GM19035 (cell line): ENCODE measurements at regions not wholly inside any gene's neighbourhood (a gene's known extent, or its start where the extent isn't known, plus 50 kb on each side); places are given as distances from the start of the nearest gene placed in this dataset.

Experiments
- ATAC-seq: cut with Tn5 transposase; IDR thresholded peaks from one replicate; pipeline ENCODE4 v1.9.1; 2021; ENCODE audit not compliant: unreplicated experiment

DNA sequence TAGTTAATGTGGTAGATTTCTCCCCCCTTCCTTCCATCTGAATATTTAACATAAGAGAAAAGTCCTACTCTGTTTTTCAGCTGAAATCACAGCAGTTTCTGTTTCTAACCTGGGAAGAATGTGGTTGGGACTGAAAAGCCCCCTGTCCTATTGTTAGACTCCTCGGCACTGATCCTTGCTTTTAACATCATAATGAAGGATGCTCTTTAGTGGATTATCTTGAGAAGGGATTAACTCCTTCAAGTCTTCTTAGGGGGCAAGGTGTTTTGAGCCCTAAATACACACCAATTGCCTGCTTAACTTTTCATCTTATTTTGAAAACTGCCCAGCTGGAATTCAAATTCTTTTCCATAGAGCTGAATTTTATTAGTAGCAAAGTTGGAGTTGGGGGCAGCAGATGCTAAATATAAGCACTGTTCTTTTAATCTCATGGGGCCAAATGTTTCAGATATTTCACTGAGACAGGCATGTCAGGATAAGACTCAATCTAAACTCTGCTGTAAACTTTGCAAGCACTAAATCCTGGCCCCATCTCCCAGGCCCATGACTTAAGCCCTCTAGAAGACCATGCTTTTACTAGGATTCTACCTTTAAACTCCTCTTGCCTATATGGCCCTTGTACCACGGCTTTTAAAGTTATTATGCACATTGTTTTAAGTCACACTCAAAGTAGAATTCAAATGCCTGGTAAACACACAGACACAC is 243.2 kb upstream of the NR2F2 start:
- ATAC-seq, result no peak

DNA sequence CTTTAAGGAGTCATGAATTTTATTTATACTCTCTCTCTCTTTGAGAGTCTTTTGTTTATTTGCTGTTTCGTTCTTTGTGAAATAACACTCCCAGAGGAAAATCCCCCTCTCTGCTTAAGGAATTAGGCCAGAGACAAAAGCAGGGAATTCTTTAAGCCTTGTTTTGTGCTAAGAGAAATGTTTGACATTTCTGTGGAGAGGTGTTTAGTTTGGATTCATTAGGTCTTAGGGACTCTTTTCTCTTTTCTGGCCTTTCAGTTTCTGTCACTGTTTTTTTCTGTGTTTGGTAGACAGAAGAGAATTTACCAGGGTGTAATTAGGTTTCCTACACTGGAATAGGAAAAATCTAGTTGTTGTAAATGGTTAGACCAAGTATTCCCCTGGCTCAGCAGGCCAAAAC is 241.8 kb upstream of the NR2F2 start:
- ATAC-seq, result no peak

GRCh38 chr15:96089405-96090058 is 241.0 kb upstream of the NR2F2 start:
- no peak for ATAC-seq

- no peak for ATAC-seq
Observed at GRCh38 chr15:96092186-96092585, 238.3 kb upstream of the NR2F2 start.

DNA sequence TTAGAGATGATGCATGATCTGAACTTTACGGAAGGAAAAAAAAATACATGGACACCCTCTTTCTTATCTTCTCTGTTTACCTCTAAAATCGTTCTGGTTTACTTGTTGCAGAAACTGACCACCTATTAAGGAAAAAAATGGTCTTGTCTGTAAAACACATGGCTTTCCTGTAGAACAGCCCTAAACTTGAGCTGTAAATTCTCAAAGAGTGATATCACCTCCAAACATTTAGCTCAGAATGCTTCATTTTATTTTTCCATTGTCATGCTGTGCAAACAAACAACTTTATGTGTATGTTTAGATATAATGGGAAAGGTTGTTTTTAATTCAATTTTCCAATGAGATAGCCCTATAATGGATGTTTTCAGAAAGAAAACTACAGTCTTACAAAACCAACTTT is 237.4 kb upstream of the NR2F2 start:
- no peak for ATAC-seq

- no peak for ATAC-seq
Observed at GRCh38 chr15:96097661-96098060, 232.8 kb upstream of the NR2F2 start.

- ATAC-seq, result no peak
Observed at GRCh38 chr15:96102631-96103030, 227.9 kb upstream of the NR2F2 start.

DNA sequence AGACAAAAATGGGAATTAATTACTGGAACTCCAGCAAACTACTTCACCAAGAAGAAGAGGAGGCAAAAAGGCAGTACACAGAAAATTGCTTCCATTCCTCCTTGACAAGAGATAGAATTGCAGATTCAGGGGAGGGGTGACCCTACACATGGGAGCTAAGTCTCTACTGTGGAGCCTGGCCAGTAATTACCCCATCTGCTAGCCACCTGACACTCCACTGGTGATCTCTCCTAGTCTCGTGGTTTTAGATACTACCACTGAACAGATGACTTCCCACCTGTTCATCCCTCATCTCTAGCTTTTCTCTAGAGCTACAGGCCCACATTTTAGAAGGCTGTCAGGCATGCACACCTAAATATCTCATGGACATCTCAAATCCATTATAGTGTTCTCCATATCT is 224.3 kb upstream of the NR2F2 start:
- no peak for ATAC-seq

GRCh38 chr15:96106628-96107027 is 223.9 kb upstream of the NR2F2 start:
- ATAC-seq, result no peak

GRCh38 chr15:96107916-96108315 is 222.6 kb upstream of the NR2F2 start:
- ATAC-seq, result no peak

GRCh38 chr15:96108405-96108804 is 222.1 kb upstream of the NR2F2 start:
- no peak for ATAC-seq

GRCh38 chr15:96109820-96110219 is 220.7 kb upstream of the NR2F2 start:
- ATAC-seq, result no peak

DNA sequence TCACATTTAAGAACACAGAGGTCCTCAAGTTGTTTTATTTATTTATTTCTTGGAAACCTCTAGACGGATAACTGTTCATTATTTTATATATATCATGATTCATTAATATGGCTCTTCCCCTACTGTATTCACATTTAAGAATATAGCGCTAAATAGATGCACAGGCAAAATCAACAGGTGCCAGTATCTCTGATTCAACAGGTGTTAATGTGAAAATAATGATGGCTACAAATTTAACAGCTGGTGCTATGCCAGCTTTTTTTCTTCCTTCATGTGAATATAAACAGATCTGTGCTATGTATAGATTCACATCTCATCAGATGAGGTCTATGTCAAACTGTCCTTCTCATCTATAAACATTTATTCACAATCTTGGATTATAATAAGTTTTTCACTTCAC is 218.5 kb upstream of the NR2F2 start:
- no peak for ATAC-seq

DNA sequence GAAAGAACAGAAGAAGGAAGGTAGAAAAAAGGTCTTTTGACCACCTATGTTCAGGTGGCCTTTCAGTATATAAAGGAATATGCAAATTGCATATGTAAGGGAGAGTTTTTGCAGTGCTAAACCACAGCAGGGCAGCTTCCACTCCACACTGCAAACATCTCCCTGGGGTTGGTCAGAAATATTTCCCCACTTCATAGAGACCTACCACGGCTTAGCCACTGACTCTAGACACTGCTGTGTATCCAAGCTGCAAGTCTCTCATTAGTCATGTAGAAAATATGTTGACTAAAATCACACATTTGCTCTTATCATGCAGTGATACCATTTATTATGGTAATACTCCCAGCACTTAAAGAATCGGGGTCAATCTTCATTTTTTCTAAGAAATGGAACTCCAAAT is 214.9 kb upstream of the NR2F2 start:
- ATAC-seq, result no peak

DNA sequence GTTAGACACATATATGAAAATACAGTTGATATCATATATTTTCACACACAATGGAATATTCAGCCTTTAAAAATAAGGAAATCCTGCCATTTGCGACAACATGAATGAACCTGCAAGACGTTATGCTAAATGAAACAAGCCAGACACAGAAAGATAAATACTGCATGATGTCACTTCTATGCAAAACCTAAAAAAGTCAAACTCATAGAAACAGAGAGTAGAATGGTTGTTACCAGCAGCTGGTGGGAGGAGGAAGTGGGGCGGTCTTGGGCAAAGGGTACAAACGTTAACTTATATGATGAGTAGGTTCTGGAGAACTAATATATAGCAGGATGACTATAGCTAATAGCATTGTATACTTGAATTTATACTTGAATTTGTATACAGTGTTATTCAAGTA is 213.2 kb upstream of the NR2F2 start:
- ATAC-seq, result no peak

- no peak for ATAC-seq
Observed at GRCh38 chr15:96119734-96120133, 210.8 kb upstream of the NR2F2 start.

DNA sequence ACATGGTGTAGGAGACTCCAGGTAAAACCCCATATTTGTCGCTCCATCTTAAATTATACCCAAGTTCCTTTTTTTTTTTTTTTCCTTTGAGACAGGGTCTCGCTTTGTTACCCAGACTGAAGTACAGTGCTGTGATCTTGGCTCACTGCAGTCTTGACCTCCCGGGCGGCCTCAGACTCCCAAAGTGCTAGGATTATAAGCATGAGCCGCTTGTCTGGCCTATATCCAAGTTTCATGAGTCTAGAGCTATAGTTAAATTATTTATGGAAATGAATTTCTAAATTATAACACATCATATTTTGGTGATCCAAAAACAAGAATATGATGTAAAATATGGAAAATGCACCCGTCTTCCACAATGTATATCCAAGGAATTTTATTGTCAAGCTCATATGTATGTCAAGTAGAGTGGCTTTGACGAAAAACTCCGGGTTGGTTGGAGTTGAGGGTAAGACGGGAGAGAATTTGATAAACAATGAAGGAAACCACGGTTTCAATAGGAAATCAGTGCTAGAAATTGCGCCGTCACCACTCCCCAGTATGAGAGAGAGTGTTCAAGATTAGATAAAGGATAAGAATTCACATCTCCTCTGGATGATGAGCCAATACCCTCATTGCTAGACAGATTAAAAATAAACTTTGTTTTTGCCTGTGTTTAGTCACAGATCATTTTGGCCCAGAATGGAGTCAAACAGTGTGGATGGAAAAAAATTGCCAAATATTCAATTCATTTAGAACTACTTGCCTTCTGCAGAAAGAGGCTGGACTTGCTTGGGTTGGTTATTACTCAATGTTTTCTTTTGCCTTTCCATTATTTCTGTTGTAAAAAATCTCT is 209.2 kb upstream of the NR2F2 start:
- no peak for ATAC-seq

DNA sequence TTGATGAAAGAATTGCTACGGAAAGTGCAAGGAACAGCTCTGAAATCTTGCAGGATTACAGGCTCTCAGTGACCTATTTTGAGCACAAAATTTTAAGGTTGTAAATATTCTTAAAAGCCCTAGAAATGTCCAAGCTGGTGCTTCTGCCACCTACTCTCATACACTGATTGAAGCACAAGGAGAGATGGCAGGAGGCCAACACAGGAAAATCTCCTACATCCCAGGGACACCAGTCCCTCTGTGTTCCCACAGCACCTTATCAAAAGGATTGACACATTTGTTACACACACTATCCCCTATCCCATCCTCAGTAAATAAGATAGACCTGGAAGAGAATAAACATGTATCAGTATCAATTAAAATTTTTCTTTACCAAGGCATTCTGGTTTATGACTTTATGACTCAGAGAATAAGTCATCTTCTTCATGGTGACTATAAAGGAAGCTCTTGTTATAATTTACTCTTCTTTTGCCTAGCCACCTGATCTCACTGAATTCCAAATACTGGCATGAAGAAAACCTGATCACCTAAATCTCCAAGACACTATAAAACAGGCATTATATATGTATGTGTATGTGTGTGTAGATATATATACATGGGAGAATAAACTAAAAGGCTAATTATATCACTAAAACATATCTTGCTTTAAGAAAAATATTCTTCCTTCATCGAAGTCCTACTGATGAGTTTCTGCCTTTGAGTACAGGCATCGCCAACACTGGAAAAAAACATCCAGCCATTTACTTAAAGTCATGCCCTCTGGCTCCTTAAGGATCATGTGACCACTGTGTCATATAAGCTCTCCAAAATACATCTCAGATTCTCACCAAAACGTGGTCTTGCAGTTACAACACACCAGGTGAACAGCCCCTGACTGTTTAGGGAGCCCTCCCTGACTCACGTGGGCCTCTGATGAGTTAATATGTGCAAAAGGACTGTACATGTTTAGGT is 208.1 kb upstream of the NR2F2 start:
- ATAC-seq, result no peak

GRCh38 chr15:96123028-96123400 is 207.5 kb upstream of the NR2F2 start:
- no peak for ATAC-seq

DNA sequence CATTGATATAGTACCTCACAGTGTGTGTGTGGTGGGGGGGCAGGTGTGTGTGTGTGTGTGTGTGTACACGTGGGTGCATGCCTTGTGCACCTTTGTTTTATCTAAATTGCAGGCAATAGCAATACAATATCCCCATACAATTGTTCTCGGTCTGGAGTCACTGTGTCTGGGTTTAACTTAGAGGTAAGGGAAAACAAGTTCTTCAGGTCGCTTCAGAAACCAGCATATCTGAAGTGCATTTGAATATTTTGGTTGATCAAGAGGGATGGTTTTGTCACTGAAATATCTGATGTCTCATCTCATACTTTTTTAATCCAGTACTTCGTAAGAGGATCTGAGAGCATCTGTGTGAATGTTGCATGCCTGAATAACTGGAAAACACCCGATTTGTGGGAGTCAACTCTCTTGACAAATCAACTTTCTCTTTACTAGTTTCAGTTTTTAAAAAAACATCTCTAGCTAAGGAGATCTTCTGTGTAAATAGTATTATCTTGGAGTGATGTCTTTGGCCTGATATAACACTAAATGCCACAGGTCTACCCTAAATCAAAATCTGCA is 206.8 kb upstream of the NR2F2 start:
- ATAC-seq, result no peak

GRCh38 chr15:96124436-96124835 is 206.1 kb upstream of the NR2F2 start:
- no peak for ATAC-seq
